RWPE2 (cell line): ENCODE measurements at regions not wholly inside any gene's neighbourhood (a gene's known extent, or its start where the extent isn't known, plus 50 kb on each side); places are given as distances from the start of the nearest gene placed in this dataset.

Experiments used
- ATAC-seq: fragments of 200-7000 bp; cut with Tn5 transposase; 3 replicates; pipeline ENCODE4 v1.9.1; 2021; ENCODE audit warnings: low read depth
- DNase-seq: peaks from one replicate; pipeline ENCODE4 v3.0.0-alpha.2; 2020; ENCODE audit warnings: low spot score
- H3K27ac ChIP-seq: fragments of 450-650 bp; 2 replicates; pipeline ENCODE4 v1.5.1; 2017; ENCODE audit warnings: mild to moderate bottlenecking; ENCODE audit not compliant: poor library complexity, severe bottlenecking
- H3K27me3 ChIP-seq: fragments of 250-450 bp; sonication (Bioruptor Pico); 2 replicates; pipeline ENCODE4 v1.5.1; 2021; ENCODE audit warnings: mild to moderate bottlenecking, moderate library complexity; ENCODE audit not compliant: insufficient read depth, poor library complexity, severe bottlenecking
- H3K36me3 ChIP-seq: fragments of 250-450 bp; sonication (Bioruptor Pico); 2 replicates; pipeline ENCODE4 v1.5.1; 2020; ENCODE audit warnings: low read depth, mild to moderate bottlenecking, moderate library complexity
- H3K4me1 ChIP-seq: fragments of 250-450 bp; sonication (Bioruptor Pico); 2 replicates; pipeline ENCODE4 v1.5.1; 2021; ENCODE audit warnings: mild to moderate bottlenecking, moderate library complexity; ENCODE audit not compliant: insufficient read depth, poor library complexity, severe bottlenecking
- H3K4me3 ChIP-seq: fragments of 250-450 bp; sonication (Bioruptor Pico); 2 replicates; pipeline ENCODE4 v1.5.1; 2021; ENCODE audit warnings: mild to moderate bottlenecking, moderate library complexity; ENCODE audit not compliant: severe bottlenecking
- H3K9me3 ChIP-seq: fragments of 250-450 bp; sonication (Bioruptor Pico); 2 replicates; pipeline ENCODE4 v1.5.1; 2021; ENCODE audit warnings: mild to moderate bottlenecking, moderate library complexity; ENCODE audit not compliant: severe bottlenecking
- CTCF ChIP-seq: fragments of 450-650 bp; IDR thresholded peaks from one replicate; pipeline ENCODE4 v1.5.1; 2017; ENCODE audit warnings: mild to moderate bottlenecking, moderate library complexity; ENCODE audit not compliant: poor library complexity, severe bottlenecking

GRCh38 chr4:18319431-18319830, 297.9 kb upstream of the LCORL start:
- no peak for TF ChIP-seq CTCF
- DNase-seq = no peak
- H3K27me3 ChIP-seq = peaks cover 17% of the 10 kb centered on the region
- ATAC-seq = no peak
- no peak overlapping the region for H3K27ac ChIP-seq
- no peaks in the 10 kb centered on the region for H3K9me3 ChIP-seq
- H3K36me3 ChIP-seq = no peaks in the 10 kb centered on the region
- H3K4me1 ChIP-seq = no peaks in the 10 kb centered on the region
- no peak overlapping the region for H3K4me3 ChIP-seq

- no peak for DNase-seq
- no peaks in the 10 kb centered on the region for H3K4me1 ChIP-seq
- no peak overlapping the region for H3K27ac ChIP-seq
- no peaks in the 10 kb centered on the region for H3K36me3 ChIP-seq
- H3K27me3 ChIP-seq = peaks cover 17% of the 10 kb centered on the region
- H3K4me3 ChIP-seq = no peak overlapping the region
- ATAC-seq = no peak
- H3K9me3 ChIP-seq = no peaks in the 10 kb centered on the region
- no peak for TF ChIP-seq CTCF
These were observed 297.3 kb upstream of the LCORL start for GRCh38 chr4:18318682-18319388.

GRCh38 chr4:18314731-18315130, 293.2 kb upstream of the LCORL start:
- Histone ChIP-seq H3K27ac (no peak overlapping the region), H3K4me3 (no peak overlapping the region), H3K4me1 (no peaks in the 10 kb centered on the region), H3K9me3 (no peaks in the 10 kb centered on the region), H3K27me3 (peaks cover 14% of the 10 kb centered on the region), H3K36me3 (no peaks in the 10 kb centered on the region)
- no peak for ATAC-seq
- no peak for DNase-seq
- no peak for TF ChIP-seq CTCF

GRCh38 chr4:18297684-18298083, 276.1 kb upstream of the LCORL start:
- ATAC-seq = no peak
- no peak for DNase-seq
- no peak for TF ChIP-seq CTCF
- Histone ChIP-seq H3K9me3 (no peaks in the 10 kb centered on the region), H3K27ac (no peak overlapping the region), H3K27me3 (no peaks in the 10 kb centered on the region), H3K36me3 (no peaks in the 10 kb centered on the region), H3K4me1 (no peaks in the 10 kb centered on the region), H3K4me3 (no peak overlapping the region)

GRCh38 chr4:18296411-18296810, 274.9 kb upstream of the LCORL start:
- no peak for DNase-seq
- H3K27ac ChIP-seq = no peak overlapping the region
- ATAC-seq = no peak
- no peak for TF ChIP-seq CTCF
- no peaks in the 10 kb centered on the region for H3K4me1 ChIP-seq
- no peaks in the 10 kb centered on the region for H3K27me3 ChIP-seq
- no peaks in the 10 kb centered on the region for H3K9me3 ChIP-seq
- no peak overlapping the region for H3K4me3 ChIP-seq
- no peaks in the 10 kb centered on the region for H3K36me3 ChIP-seq
